A549 (cell line): ENCODE measurements at regions not wholly inside any gene's neighbourhood (a gene's known extent, or its start where the extent isn't known, plus 50 kb on each side); places are given as distances from the start of the nearest gene placed in this dataset.

Experiments used
- ATAC-seq, 2 experiments: fragments of 200-7000 bp in 1 of 2; fragments of >200 bp in 1 of 2; cut with Nextera tagmentation in 1 of 2; cut with Tn5 transposase in 1 of 2; 3 replicates each; pipeline versions ENCODE4 v1.8.0 to v1.9.1; 2018 to 2020; ENCODE audit warnings: mild to moderate bottlenecking in 1 of 2, moderate library complexity in 1 of 2
- CTCF ChIA-PET: fragments of 300-600 bp; sonication (Branson Sonifier 250); formaldehyde crosslinking; extraction: SDS; loops from one replicate; lab custom pipeline; 2021; ENCODE audit warnings: antibody characterized with exemption, inconsistent platforms; lab: Yijun Ruan, JAX
- POLR2A ChIA-PET: fragments of 350-600 bp; formaldehyde crosslinking; extraction: SDS; loops from one replicate; lab custom pipeline; 2021; ENCODE audit warnings: antibody characterized with exemption, inconsistent platforms; lab: Yijun Ruan, JAX
- DNase-seq, 2 experiments: peaks; one replicate each; pipeline versions ENCODE4 v3.0.0 to v3.0.0-alpha.2; 2011 to 2016; ENCODE audit warnings: low read depth in 1 of 2, low spot score in 1 of 2
- FAIRE-seq: peaks from 2 replicates; lab custom pipeline; 2011; peaks lifted over from hg19 to GRCh38; lab: Jason Lieb, UNC
- H3K27ac ChIP-seq, 2 experiments: fragments of >200 bp; sonication (Bioruptor Twin); formaldehyde crosslinking; 3 replicates each; pipeline ENCODE4 v1.5.1; 2016 to 2017
- H3K4me1 ChIP-seq: fragments of >200 bp; sonication (Bioruptor Twin); formaldehyde crosslinking; 3 replicates; pipeline ENCODE4 v1.6.1; 2016
- H3K4me2 ChIP-seq: fragments of >200 bp; sonication (Bioruptor Twin); formaldehyde crosslinking; 3 replicates; pipeline ENCODE4 v1.6.1; 2016
- H3K4me3 ChIP-seq: fragments of >200 bp; sonication (Bioruptor Twin); formaldehyde crosslinking; 3 replicates; pipeline ENCODE4 v1.5.1; 2016
- H3K9me3 ChIP-seq: fragments of >200 bp; sonication (Bioruptor Twin); formaldehyde crosslinking; 3 replicates; pipeline ENCODE4 v1.6.1; 2016
- CEBPB ChIP-seq, 2 experiments: fragments of >200 bp in 1 of 2; sonication (Bioruptor Twin) in 1 of 2; formaldehyde crosslinking in 1 of 2; IDR thresholded peaks; 2 replicates each; pipeline ENCODE4 v1.6.1; 2012 to 2016
- CHD4 ChIP-seq: fragments of 200-600 bp; sonication (generic); IDR thresholded peaks from 2 replicates; pipeline ENCODE4 v1.6.1; 2016; ENCODE audit warnings: antibody characterized with exemption, mild to moderate bottlenecking, borderline replicate concordance
- EP300 ChIP-seq, 2 experiments: fragments of >200 bp; sonication (Bioruptor Twin); formaldehyde crosslinking; IDR thresholded peaks; 2 replicates in 1 of 2; 3 replicates in 1 of 2; pipeline ENCODE4 v1.6.1; 2016 to 2017
- ESRRA ChIP-seq: fragments of 150-350 bp; IDR thresholded peaks from 2 replicates; pipeline ENCODE4 v1.6.1; 2014; ENCODE audit warnings: mild to moderate bottlenecking, low read length, borderline replicate concordance
- FOSL2 ChIP-seq, 2 experiments: fragments of 450-650 bp in 1 of 2; fragments of >200 bp in 1 of 2; sonication (Bioruptor Twin) in 1 of 2; formaldehyde crosslinking; IDR thresholded peaks; 2 replicates each; pipeline versions ENCODE4 v1.5.0 to v1.6.1; 2016 to 2020; ENCODE audit warnings: mild to moderate bottlenecking in 1 of 2, moderate library complexity in 1 of 2
- HDAC2 ChIP-seq: fragments of 200-600 bp; sonication (generic); IDR thresholded peaks from 2 replicates; pipeline ENCODE4 v1.6.1; 2016
- HOXB13 ChIP-seq: fragments of 250-450 bp; sonication (Bioruptor Pico); IDR thresholded peaks from 2 replicates; pipeline ENCODE4 v1.5.0; 2020; ENCODE audit warnings: low read depth, mild to moderate bottlenecking, moderate library complexity
- JUN ChIP-seq, 2 experiments: fragments of >200 bp; sonication (Bioruptor Twin); formaldehyde crosslinking; IDR thresholded peaks; 2 replicates in 1 of 2; 3 replicates in 1 of 2; pipeline ENCODE4 v1.6.1; 2016 to 2017
- JUNB ChIP-seq: fragments of >200 bp; sonication (Bioruptor Twin); formaldehyde crosslinking; IDR thresholded peaks from 2 replicates; pipeline ENCODE4 v1.6.1; 2016
- KDM5A ChIP-seq: fragments of 200-600 bp; sonication (generic); IDR thresholded peaks from 2 replicates; pipeline ENCODE4 v1.6.1; 2016; ENCODE audit warnings: antibody characterized with exemption, mild to moderate bottlenecking
- MAZ ChIP-seq: fragments of 150-350 bp; IDR thresholded peaks from 2 replicates; pipeline ENCODE4 v1.6.1; 2014; ENCODE audit warnings: antibody characterized with exemption, low read depth, low read length, borderline replicate concordance
- PHF8 ChIP-seq: fragments of 200-600 bp; sonication (generic); IDR thresholded peaks from 2 replicates; pipeline ENCODE4 v1.6.1; 2016; ENCODE audit warnings: low read depth, mild to moderate bottlenecking, antibody characterized with exemption, moderate library complexity, borderline replicate concordance
- RAD21 ChIP-seq, 2 experiments: fragments of >200 bp in 1 of 2; sonication (Bioruptor Twin) in 1 of 2; formaldehyde crosslinking in 1 of 2; IDR thresholded peaks in 1 of 2; conservative IDR thresholded peaks in 1 of 2; 2 replicates in 1 of 2; 3 replicates in 1 of 2; pipeline ENCODE4 v1.6.1; 2012 to 2018; ENCODE audit warnings: inconsistent platforms in 1 of 2
- RFX5 ChIP-seq: fragments of 450-650 bp; IDR thresholded peaks from 2 replicates; pipeline ENCODE4 v1.7.1; 2014; ENCODE audit warnings: antibody characterized with exemption, mild to moderate bottlenecking, moderate library complexity
- ZC3H11A ChIP-seq: fragments of 450-650 bp; IDR thresholded peaks from 2 replicates; pipeline ENCODE4 v1.6.1; 2014; ENCODE audit warnings: antibody characterized with exemption, mild to moderate bottlenecking
- ZSCAN20 ChIP-seq: fragments of 250-450 bp; sonication (Bioruptor Pico); IDR thresholded peaks from 2 replicates; pipeline ENCODE4 v1.8.0; 2022; ENCODE audit warnings: mild to moderate bottlenecking, moderate library complexity
- WGBS: methylation state at CpG from one replicate; pipeline ENCODE4 v1.1.6; 2017; ENCODE audit errors: missing lambda C conversion rate; 5-methylcytosine and 5-hydroxymethylcytosine counted together
- TF ChIP-seq, protein P1 (sequence below): fragments of 250-450 bp; sonication (Bioruptor Pico); IDR thresholded peaks from 2 replicates; pipeline ENCODE4 v1.5.0; 2020; ENCODE audit warnings: low read depth, mild to moderate bottlenecking, moderate library complexity
- TF ChIP-seq, protein P2 (sequence below): fragments of 150-350 bp; IDR thresholded peaks from 2 replicates; pipeline ENCODE4 v1.6.1; 2014; ENCODE audit warnings: low read depth, mild to moderate bottlenecking, low read length
- TF ChIP-seq, protein P3 (sequence below): fragments of 200-600 bp; sonication (generic); IDR thresholded peaks from 2 replicates; pipeline ENCODE4 v1.6.1; 2016; ENCODE audit warnings: antibody characterized with exemption, mild to moderate bottlenecking, moderate library complexity

DNA sequence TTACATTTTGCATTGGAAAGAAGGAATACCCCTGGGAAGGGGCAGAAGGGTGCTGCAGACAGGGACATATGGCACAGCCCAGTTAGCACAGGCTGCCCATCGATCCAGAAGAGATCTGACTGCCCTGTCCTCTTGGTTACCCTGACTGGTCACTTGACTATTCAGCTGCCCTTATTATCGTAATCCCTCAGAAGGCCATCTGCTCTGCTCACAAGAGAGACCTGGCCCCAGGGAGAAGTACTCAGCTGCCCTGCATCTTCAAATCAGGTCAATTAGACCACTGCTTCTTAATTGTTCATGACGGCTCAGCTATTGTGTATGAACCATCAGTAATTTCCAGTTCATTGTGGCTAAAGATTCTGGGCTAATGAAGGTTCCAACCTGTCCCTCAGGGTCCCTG, 345.0 kb downstream of the TLE1 start:
- H3K4me1 ChIP-seq, result no peaks in the 10 kb centered on the region
- no peak overlapping the region for H3K27ac ChIP-seq
- ATAC-seq (no peak), DNase-seq (no peak), FAIRE-seq (no peak)
- CTCF ChIA-PET, result no interaction called here
- POLR2A ChIA-PET, result no interaction called here
- no peak for TF ChIP-seq JUN (IDR thresholded peaks at IDR 0.05)
- no peak overlapping the region for H3K4me2 ChIP-seq
- H3K9me3 ChIP-seq, result no peaks in the 10 kb centered on the region
- no peak overlapping the region for H3K4me3 ChIP-seq
- WGBS, result 67% methylated on average over 3 of the region's 3 CpGs

DNA sequence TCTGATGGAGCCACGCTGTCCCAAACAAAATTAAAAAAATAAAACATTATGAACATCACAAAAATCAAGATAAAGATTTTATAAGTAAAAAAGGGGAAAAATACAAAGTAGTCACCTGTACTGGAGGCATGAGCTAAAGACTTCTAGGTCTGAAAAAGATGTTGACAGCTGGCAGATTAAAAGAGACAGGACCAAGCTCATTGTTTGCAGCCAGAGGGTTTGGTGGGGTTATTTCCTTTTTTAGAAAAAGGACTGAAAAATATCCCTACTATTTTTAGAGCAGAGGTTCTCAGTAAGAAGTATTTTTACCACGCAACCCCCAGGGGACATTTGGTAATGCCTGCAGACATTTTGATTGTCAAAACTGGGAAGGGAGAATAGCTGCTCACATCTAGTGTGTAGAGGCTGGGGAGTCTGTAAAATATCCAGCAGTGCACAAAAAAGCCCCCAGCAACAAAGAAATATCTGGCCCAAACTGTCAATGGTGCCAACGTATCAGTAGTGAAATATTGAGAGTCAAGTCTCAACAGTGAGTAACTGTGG, 353.4 kb downstream of the TLE1 start:
- DNase-seq (no peak), ATAC-seq (no peak), FAIRE-seq (no peak)
- H3K27ac ChIP-seq, result no peak overlapping the region
- WGBS, result 56% methylated on average over 3 of the region's 3 CpGs
- no peaks in the 10 kb centered on the region for H3K4me1 ChIP-seq
- H3K9me3 ChIP-seq, result peaks cover 11% of the 10 kb centered on the region; the same call in 2 of the 3 replicates
- ChIA-PET CTCF (no interaction called here), POLR2A (no interaction called here)
- H3K4me2 ChIP-seq, result no peak overlapping the region
- H3K4me3 ChIP-seq, result no peak overlapping the region
- TF ChIP-seq EP300 (IDR thresholded peaks at IDR 0.05) (no peak), JUNB (no peak), JUN (IDR thresholded peaks at IDR 0.05) (no peak), ZC3H11A (no peak), ZSCAN20 (CRISPR knock-in tag) (no peak), ESRRA (no peak), RAD21 (conservative IDR thresholded peaks at IDR 0.05 in 1 of 2, IDR thresholded peaks at IDR 0.05 in 1 of 2) (no peak), HOXB13 (no peak), KDM5A (no peak), CHD4 (no peak), FOSL2 (IDR thresholded peaks at IDR 0.05) (no peak), FOSL2 (CRISPR knock-in tag; IDR thresholded peaks at IDR 0.05) (no peak), PHF8 (no peak), RFX5 (no peak), MAZ (no peak)
- TF ChIP-seq, protein P1, sequence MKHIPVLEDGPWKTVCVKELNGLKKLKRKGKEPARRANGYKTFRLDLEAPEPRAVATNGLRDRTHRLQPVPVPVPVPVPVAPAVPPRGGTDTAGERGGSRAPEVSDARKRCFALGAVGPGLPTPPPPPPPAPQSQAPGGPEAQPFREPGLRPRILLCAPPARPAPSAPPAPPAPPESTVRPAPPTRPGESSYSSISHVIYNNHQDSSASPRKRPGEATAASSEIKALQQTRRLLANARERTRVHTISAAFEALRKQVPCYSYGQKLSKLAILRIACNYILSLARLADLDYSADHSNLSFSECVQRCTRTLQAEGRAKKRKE, result no peak
- TF ChIP-seq, protein P2, sequence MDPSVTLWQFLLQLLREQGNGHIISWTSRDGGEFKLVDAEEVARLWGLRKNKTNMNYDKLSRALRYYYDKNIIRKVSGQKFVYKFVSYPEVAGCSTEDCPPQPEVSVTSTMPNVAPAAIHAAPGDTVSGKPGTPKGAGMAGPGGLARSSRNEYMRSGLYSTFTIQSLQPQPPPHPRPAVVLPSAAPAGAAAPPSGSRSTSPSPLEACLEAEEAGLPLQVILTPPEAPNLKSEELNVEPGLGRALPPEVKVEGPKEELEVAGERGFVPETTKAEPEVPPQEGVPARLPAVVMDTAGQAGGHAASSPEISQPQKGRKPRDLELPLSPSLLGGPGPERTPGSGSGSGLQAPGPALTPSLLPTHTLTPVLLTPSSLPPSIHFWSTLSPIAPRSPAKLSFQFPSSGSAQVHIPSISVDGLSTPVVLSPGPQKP, result no peak
- TF ChIP-seq, protein P3, sequence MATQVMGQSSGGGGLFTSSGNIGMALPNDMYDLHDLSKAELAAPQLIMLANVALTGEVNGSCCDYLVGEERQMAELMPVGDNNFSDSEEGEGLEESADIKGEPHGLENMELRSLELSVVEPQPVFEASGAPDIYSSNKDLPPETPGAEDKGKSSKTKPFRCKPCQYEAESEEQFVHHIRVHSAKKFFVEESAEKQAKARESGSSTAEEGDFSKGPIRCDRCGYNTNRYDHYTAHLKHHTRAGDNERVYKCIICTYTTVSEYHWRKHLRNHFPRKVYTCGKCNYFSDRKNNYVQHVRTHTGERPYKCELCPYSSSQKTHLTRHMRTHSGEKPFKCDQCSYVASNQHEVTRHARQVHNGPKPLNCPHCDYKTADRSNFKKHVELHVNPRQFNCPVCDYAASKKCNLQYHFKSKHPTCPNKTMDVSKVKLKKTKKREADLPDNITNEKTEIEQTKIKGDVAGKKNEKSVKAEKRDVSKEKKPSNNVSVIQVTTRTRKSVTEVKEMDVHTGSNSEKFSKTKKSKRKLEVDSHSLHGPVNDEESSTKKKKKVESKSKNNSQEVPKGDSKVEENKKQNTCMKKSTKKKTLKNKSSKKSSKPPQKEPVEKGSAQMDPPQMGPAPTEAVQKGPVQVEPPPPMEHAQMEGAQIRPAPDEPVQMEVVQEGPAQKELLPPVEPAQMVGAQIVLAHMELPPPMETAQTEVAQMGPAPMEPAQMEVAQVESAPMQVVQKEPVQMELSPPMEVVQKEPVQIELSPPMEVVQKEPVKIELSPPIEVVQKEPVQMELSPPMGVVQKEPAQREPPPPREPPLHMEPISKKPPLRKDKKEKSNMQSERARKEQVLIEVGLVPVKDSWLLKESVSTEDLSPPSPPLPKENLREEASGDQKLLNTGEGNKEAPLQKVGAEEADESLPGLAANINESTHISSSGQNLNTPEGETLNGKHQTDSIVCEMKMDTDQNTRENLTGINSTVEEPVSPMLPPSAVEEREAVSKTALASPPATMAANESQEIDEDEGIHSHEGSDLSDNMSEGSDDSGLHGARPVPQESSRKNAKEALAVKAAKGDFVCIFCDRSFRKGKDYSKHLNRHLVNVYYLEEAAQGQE, result no peak

DNA sequence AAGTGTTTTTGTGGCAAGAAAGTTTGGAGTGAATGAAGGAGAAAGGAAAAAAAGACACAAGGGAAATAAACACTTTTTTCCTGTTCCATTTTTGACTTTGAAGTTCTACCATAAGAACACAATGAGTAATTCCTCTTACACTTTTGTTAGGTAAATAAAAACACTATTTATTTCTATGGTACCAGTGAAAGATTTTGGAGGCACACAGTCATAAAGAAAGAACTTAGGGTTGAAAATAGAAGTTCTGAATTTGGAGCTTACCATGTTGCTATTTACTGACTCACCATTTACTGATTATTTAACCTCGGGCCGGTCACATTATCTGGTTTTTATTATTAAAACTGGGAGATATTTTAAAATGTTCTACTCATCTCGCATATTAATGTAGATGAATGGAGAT, 367.8 kb downstream of the TLE1 start:
- TF ChIP-seq CEBPB (IDR thresholded peaks at IDR 0.05), result no peak
- TF ChIP-seq HDAC2, result no peak
- TF ChIP-seq CHD4, result no peak
- Histone ChIP-seq H3K4me3 (no peak overlapping the region), H3K4me2 (no peak overlapping the region), H3K4me1 (peaks cover 14% of the 10 kb centered on the region), H3K9me3 (peaks cover 14% of the 10 kb centered on the region; the same call in 2 of the 3 replicates), H3K27ac (no peak overlapping the region)
- FAIRE-seq (no peak), ATAC-seq (no peak), DNase-seq (no peak)
- ChIA-PET CTCF (no interaction called here), POLR2A (no interaction called here)
- 74% methylated on average over 3 of the region's 3 CpGs for WGBS
